NCI-H446 (cell line): ENCODE measurements at regions not wholly inside any gene's neighbourhood (a gene's known extent, or its start where the extent isn't known, plus 50 kb on each side); places are given as distances from the start of the nearest gene placed in this dataset.

ENCODE experiments used
- DNase-seq, 2 experiments: peaks; one replicate each; lab custom pipeline; 2025; lab: John Stamatoyannopoulos, UW

GRCh38 chr2:128982670-128983069, 664.0 kb upstream of the HS6ST1 start:
- DNase-seq, result no peak

DNA sequence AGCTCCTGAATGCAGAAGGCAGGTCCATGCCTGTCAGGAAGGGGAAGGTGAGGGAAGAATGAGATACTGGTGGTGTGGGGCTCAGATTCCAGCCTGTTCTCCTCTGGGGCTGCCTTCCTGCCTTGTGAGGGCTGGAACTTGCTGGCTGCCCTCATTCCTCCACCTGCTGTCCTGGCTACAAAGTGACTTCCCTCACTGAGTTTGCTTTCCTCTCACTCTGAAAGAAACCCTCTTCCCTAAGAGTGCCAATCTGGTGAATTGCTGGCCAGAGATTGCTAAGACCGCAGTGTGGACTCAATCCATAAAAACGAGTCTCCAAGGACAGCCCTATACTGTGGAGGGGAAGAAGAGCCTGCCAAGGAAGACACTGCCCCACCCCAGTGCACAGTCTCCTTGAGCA, 664.4 kb upstream of the HS6ST1 start:
- DNase-seq, result no peak

GRCh38 chr2:128984081-128984480, 665.4 kb upstream of the HS6ST1 start:
- DNase-seq, result no peak

- no peak for DNase-seq
Observed at GRCh38 chr2:128984855-128985254, 666.2 kb upstream of the HS6ST1 start.

GRCh38 chr2:128986026-128986715, 667.5 kb upstream of the HS6ST1 start:
- DNase-seq, result no peak

DNA sequence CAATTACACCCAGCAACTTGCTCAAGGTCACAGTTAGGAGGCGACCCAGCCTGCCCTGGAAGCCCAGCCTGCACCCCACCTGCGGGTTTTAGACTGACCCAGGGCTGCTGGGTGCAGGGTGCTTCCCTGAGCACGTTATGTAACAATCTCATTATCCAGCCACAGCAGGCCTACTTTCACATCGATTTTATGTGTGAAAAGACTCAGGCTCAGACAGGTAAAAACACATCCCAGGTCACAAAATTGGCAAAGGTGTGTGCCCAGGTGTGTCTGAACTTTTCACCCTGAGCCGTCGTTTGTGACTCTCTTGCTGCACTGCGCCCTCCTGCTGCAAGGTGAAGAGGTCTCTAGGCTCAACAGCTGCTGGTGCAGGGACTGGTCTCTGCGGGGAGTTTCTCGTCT, 668.2 kb upstream of the HS6ST1 start:
- DNase-seq, result no peak

DNA sequence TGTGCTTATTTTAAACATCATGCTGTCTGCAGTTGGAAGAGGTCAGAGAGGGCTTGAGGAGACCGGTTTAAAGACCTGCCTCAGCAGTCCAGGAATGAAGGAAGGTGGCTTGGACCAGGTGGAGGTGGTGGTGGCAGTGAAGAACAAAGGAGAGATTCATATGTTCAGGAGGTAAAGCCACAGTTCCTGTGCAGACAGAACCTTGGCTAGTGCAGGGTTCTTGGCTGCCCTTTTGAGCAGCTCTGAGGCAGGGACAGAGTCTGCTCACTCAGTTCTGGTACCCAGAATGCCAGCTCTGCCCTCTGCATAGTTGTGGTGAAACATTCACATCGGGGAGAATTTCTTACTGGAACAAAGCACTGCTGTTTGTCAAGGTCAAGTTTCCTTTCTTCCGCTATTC, 669.7 kb upstream of the HS6ST1 start:
- no peak for DNase-seq

DNA sequence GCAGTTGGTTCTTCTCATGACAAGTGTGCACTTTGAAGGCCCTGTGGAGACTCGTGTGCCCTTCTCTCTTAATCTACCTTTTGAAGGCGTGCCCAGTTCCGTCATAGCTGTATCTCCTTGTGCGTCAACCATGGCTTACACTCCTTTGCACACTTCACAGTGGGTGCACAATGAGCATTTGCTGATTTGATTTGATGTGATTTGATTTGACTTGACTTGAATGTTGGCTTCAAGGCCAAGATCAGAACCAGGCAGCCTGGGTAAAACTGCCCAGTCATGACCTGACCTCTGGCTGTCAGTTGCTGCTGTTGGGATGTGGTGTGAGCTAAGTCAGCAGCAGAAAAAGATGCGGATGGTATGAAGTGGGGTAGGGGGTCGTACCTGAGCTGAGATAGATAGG, 670.3 kb upstream of the HS6ST1 start:
- DNase-seq, result no peak

GRCh38 chr2:128995086-128995485, 676.4 kb upstream of the HS6ST1 start:
- no peak for DNase-seq

- DNase-seq, result no peak
Observed at GRCh38 chr2:128996078-128996477, 677.4 kb upstream of the HS6ST1 start.

GRCh38 chr2:128997166-128997866, 678.6 kb upstream of the HS6ST1 start:
- DNase-seq, result no peak

- no peak for DNase-seq
Observed at GRCh38 chr2:129001926-129002325, 683.3 kb upstream of the HS6ST1 start.

- DNase-seq, result no peak
Observed at GRCh38 chr2:129002751-129003150, 684.1 kb upstream of the HS6ST1 start.

GRCh38 chr2:129004485-129004884, 685.8 kb upstream of the HS6ST1 start:
- DNase-seq, result no peak

- no peak for DNase-seq
Observed at GRCh38 chr2:129004940-129005490, 686.3 kb upstream of the HS6ST1 start.

GRCh38 chr2:129006135-129006886, 687.6 kb upstream of the HS6ST1 start:
- DNase-seq, result no peak

DNA sequence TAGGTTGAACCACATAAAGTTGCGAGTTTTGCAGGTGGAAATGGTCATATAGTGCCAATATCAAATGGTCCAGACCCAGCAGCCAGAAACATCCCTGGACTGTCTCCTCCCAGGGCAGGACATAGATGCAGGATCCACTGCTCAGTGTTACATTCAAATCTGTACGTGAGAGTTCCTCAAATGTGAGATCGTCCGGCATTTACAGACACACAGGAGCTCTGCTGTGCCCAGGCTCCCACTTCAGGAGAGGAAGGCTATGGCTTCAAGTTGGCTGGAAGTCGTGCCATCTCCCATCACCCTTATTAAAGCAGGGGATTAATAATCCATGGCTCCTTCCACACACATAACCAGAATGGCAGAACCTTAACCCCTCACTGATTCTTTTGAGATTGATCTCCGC, 688.2 kb upstream of the HS6ST1 start:
- DNase-seq, result no peak

GRCh38 chr2:129008055-129008880, 689.6 kb upstream of the HS6ST1 start:
- DNase-seq, result no peak

GRCh38 chr2:129008881-129009554, 690.4 kb upstream of the HS6ST1 start:
- DNase-seq, result no peak

GRCh38 chr2:129009555-129010146, 691.0 kb upstream of the HS6ST1 start:
- no peak for DNase-seq

GRCh38 chr2:129010262-129010661, 691.6 kb upstream of the HS6ST1 start:
- no peak for DNase-seq
